Mucosa of descending colon (tissue), 3 donors: ENCODE measurements at regions not wholly inside any gene's neighbourhood (a gene's known extent, or its start where the extent isn't known, plus 50 kb on each side); places are given as distances from the start of the nearest gene placed in this dataset.

ENCODE experiments used
- ATAC-seq: fragments of 200-7000 bp; cut with Tn5 transposase; one replicate; pipeline ENCODE4 v1.9.1; 2020; ENCODE audit warnings: mild to moderate bottlenecking, moderate library complexity
- DNase-seq, 3 donors: peaks; one replicate each; pipeline ENCODE4 v3.0.0-alpha.2; 2020
- H3K36me3 ChIP-seq: fragments of 200-600 bp; one replicate; pipeline ENCODE4 v1.8.0; 2021; ENCODE audit warnings: low read depth, mild to moderate bottlenecking
- H3K4me1 ChIP-seq: fragments of 200-600 bp; one replicate; pipeline ENCODE4 v1.8.0; 2021; ENCODE audit warnings: low read depth, mild to moderate bottlenecking
- H3K4me3 ChIP-seq: fragments of 200-600 bp; one replicate; pipeline ENCODE4 v1.8.0; 2021; ENCODE audit warnings: mild to moderate bottlenecking
- H3K9me3 ChIP-seq: fragments of 200-600 bp; one replicate; pipeline ENCODE4 v1.8.0; 2021; ENCODE audit warnings: mild to moderate bottlenecking
- CTCF ChIP-seq: fragments of 200-600 bp; IDR thresholded peaks from one replicate; pipeline ENCODE4 v1.8.0; 2022; ENCODE audit warnings: antibody characterized with exemption, mild to moderate bottlenecking
- intact Hi-C, 2 donors: fragments of 100-400 bp; cut with DNase I in 1 of 2; cut with micrococcal nuclease in 1 of 2; formaldehyde crosslinking; loops; one replicate each; pipeline versions ENCODE4 v1.11.0 to v1.11.1; 2022; cut with DNase I, micrococcal nuclease
- donor health status: DM: no; HTN: no; CAD: no; lungs with moderate emphysema.
- donor health status: DM: no; HTN: no; CAD: no.
- donor health status: DM: no; HTN: yes; CAD: no.

- DNase-seq (peak in 1 of 3 donors; percentile 44), ATAC-seq (peak; percentile 64)
- no peaks in the 10 kb centered on the region for H3K4me1 ChIP-seq
- H3K4me3 ChIP-seq = no peak overlapping the region
- no peak for TF ChIP-seq CTCF
- no peaks in the 10 kb centered on the region for H3K36me3 ChIP-seq
- H3K9me3 ChIP-seq = no peaks in the 10 kb centered on the region
- intact Hi-C loops = no loop called here
These were observed 91.0 kb upstream of the MEI4 start for GRCh38 chr6:77561768-77562314.

GRCh38 chr6:77565370-77565769, 87.5 kb upstream of the MEI4 start:
- no peak for ATAC-seq

GRCh38 chr6:77566235-77566634, 86.6 kb upstream of the MEI4 start:
- TF ChIP-seq CTCF = no peak
- no peaks in the 10 kb centered on the region for H3K9me3 ChIP-seq
- DNase-seq (no peak), ATAC-seq (no peak)
- no peaks in the 10 kb centered on the region for H3K36me3 ChIP-seq
- H3K4me3 ChIP-seq = no peak overlapping the region
- no peaks in the 10 kb centered on the region for H3K4me1 ChIP-seq
- intact Hi-C loops = no loop called here

More at GRCh38 chr6:77565370-77565769, 87.5 kb upstream of the MEI4 start:
- TF ChIP-seq CTCF = no peak
- DNase-seq = no peak
- no peaks in the 10 kb centered on the region for H3K4me1 ChIP-seq
- no peaks in the 10 kb centered on the region for H3K36me3 ChIP-seq
- intact Hi-C loops = no loop called here
- no peaks in the 10 kb centered on the region for H3K9me3 ChIP-seq
- no peak overlapping the region for H3K4me3 ChIP-seq

GRCh38 chr6:77568570-77568969, 84.3 kb upstream of the MEI4 start:
- DNase-seq (no peak), ATAC-seq (no peak)
- TF ChIP-seq CTCF = no peak
- Histone ChIP-seq H3K36me3 (no peaks in the 10 kb centered on the region), H3K9me3 (no peaks in the 10 kb centered on the region), H3K4me1 (no peaks in the 10 kb centered on the region), H3K4me3 (no peak overlapping the region)
- intact Hi-C loops = no loop called here

GRCh38 chr6:77573843-77574242, 79.0 kb upstream of the MEI4 start:
- H3K4me1 ChIP-seq = no peaks in the 10 kb centered on the region
- DNase-seq (no peak), ATAC-seq (no peak)
- H3K36me3 ChIP-seq = no peaks in the 10 kb centered on the region
- TF ChIP-seq CTCF = no peak
- H3K4me3 ChIP-seq = no peak overlapping the region
- intact Hi-C loops = no loop called here
- H3K9me3 ChIP-seq = no peaks in the 10 kb centered on the region

GRCh38 chr6:77587963-77588362, 64.9 kb upstream of the MEI4 start:
- TF ChIP-seq CTCF = no peak
- Histone ChIP-seq H3K9me3 (no peaks in the 10 kb centered on the region), H3K36me3 (no peaks in the 10 kb centered on the region), H3K4me1 (no peaks in the 10 kb centered on the region), H3K4me3 (no peak overlapping the region)
- intact Hi-C loops = no loop called here
- no peak for ATAC-seq
- no peak for DNase-seq
